MM.1S (cell line): ENCODE measurements at regions not wholly inside any gene's neighbourhood (a gene's known extent, or its start where the extent isn't known, plus 50 kb on each side); places are given as distances from the start of the nearest gene placed in this dataset.

Experiments
- CTCF ChIP-seq: fragments of 300-600 bp; sonication (generic); IDR thresholded peaks from 2 replicates; pipeline ENCODE4 v1.5.1; 2016; ENCODE audit warnings: antibody characterized with exemption, low read length, mixed read lengths
- EZH2 ChIP-seq: fragments of 300-600 bp; sonication (generic); optimal IDR thresholded peaks from 2 replicates; pipeline ENCODE3; 2017; ENCODE audit warnings: low read depth, mild to moderate bottlenecking, antibody characterized with exemption, low read length, mixed read lengths

DNA sequence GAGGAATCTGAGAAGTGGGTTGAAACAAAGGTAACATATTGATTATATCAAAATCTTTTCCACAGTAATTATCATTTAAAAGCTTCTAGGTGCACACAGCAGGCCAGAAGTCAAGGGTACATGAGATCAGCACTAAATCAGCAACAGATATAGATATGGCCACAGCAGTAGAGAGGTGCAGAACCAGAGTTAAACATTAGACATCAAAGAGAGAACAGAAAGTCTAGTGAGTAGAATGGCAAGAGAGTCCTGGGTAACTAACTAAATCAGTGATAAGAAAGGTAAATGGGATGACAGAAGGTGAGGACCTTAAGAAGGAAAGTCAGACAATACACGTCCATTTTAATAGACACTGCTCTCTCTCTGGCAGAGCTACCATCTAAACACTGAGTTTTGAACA, 119.5 kb upstream of the GRIA4 start:
- TF ChIP-seq EZH2 (no peak), CTCF (no peak)
